Stimulated activated naive B cell treated with anti-CD40 and anti-IgM and Interleukin-4, amounts not matched to agents 10 μg/mL and 1 μg/mL and 100 μg/mL, for 72 hours (primary cell): ENCODE measurements at regions not wholly inside any gene's neighbourhood (a gene's known extent, or its start where the extent isn't known, plus 50 kb on each side); places are given as distances from the start of the nearest gene placed in this dataset.

Experiments used
- ATAC-seq, 2 donors: fragments of 150-1000 bp; cut with Tn5 transposase; replicated peaks; 2 replicates each; pipeline ENCODE4 v1.10.0; 2021; ENCODE audit warnings: moderate library complexity in 1 of 2
- DNase-seq: peaks from one replicate; pipeline ENCODE4 v3.0.0; 2021
- H3K27ac Mint-ChIP-seq: one replicate; pipeline ENCODE4 v1.8.0; 2022; ENCODE audit warnings: mild to moderate bottlenecking, mixed read lengths
- H3K27me3 Mint-ChIP-seq, 2 donors: one replicate each; pipeline ENCODE4 v1.8.0; 2022; ENCODE audit warnings: mixed read lengths in 2 of 2
- H3K36me3 Mint-ChIP-seq, 2 donors: one replicate each; pipeline ENCODE4 v1.8.0; 2022; ENCODE audit warnings: mixed read lengths in 2 of 2, mild to moderate bottlenecking in 1 of 2
- H3K4me1 Mint-ChIP-seq, 2 donors: one replicate each; pipeline ENCODE4 v1.8.0; 2022; ENCODE audit warnings: mixed read lengths in 2 of 2, mild to moderate bottlenecking in 1 of 2
- H3K4me3 Mint-ChIP-seq, 2 donors: one replicate each; pipeline ENCODE4 v1.8.0; 2022; ENCODE audit warnings: mild to moderate bottlenecking in 2 of 2, mixed read lengths in 2 of 2, moderate library complexity in 1 of 2
- H3K9me3 Mint-ChIP-seq, 2 donors: one replicate each; pipeline ENCODE4 v1.8.0; 2022; ENCODE audit warnings: mixed read lengths in 2 of 2, mild to moderate bottlenecking in 1 of 2

DNA sequence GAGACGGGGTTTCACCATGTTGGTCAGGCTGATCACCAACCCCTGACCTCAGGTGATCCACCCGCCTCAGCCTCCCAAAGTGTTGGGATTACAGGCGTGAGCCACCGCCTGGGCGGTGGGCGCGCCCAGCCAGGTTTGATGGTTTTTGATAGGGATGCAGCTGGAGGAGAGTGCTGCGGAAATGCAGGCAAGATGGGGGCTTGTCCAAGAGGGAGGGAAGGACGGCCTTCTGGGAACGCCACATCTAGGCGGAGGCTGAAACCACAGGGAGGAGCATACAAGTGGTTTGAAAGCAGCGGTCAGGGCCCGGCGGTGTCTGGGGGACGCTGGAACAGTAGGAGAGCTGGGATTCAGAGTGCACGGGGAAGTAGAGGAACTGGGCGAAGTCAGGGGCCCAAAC is 134.6 kb downstream of the VRK1 start:
- DNase-seq (no peak), ATAC-seq (no peak)
- Mint-ChIP-seq H3K36me3 (peaks cover 9 to 30% of the 10 kb centered on the region in 2 donors), H3K4me1 (peaks cover 27 to 35% of the 10 kb centered on the region in 2 donors), H3K27ac (no peak overlapping the region), H3K4me3 (no peak overlapping the region), H3K9me3 (peaks cover 5 to 10% of the 10 kb centered on the region in 2 donors), H3K27me3 (no peaks in the 10 kb centered on the region)

DNA sequence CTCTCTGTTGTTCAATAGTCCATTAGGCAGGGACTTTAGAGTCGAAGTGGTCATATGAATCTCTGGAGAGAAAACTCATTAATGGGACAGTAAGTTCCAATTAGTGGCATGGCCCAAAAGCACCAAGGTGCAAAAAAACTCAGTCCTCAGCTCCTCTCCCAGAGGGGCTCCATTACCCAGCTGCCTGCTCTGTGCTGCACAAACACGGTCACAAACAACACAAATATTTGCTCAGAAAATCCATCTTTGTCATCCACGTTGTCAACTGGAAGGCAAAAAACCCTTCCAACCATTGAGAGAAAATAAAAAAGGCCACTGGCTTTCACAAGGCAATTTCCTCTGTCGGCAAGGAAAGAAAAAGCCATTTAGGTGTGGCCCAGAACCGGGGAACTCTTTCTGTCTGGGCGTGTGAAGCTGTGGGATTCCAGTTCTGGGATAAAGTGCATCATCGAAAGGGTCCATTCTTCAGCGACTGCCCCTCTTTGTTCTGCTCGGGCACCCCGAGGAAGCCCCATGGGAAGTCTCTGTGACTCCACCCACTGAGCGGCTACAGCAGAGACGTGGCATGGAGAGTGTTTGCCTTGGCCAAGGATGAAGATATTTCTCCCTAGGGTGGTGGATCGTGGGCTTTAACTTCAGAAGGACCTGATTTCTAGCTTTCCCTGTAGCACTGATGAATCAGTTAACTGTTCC is 137.6 kb downstream of the VRK1 start:
- H3K4me3 Mint-ChIP-seq: no peak overlapping the region
- H3K27ac Mint-ChIP-seq: no peak overlapping the region
- ATAC-seq: no peak
- H3K36me3 Mint-ChIP-seq: peaks cover 10 to 30% of the 10 kb centered on the region in 2 donors
- H3K9me3 Mint-ChIP-seq: peaks cover 3 to 5% of the 10 kb centered on the region in 2 donors
- H3K27me3 Mint-ChIP-seq: peaks cover 0 to 6% of the 10 kb centered on the region in 2 donors
- no peak for DNase-seq
- H3K4me1 Mint-ChIP-seq: peaks cover 15 to 26% of the 10 kb centered on the region in 2 donors

- Mint-ChIP-seq H3K9me3 (peaks cover 1 to 5% of the 10 kb centered on the region in 2 donors), H3K27me3 (peaks cover 0 to 6% of the 10 kb centered on the region in 2 donors), H3K36me3 (peaks cover 6 to 24% of the 10 kb centered on the region in 2 donors), H3K27ac (no peak overlapping the region), H3K4me3 (no peak overlapping the region), H3K4me1 (peaks cover 17 to 27% of the 10 kb centered on the region in 2 donors)
- ATAC-seq (no peak), DNase-seq (no peak)
Measured at GRCh38 chr14:96938946-96939345, 141.8 kb downstream of the VRK1 start.

DNA sequence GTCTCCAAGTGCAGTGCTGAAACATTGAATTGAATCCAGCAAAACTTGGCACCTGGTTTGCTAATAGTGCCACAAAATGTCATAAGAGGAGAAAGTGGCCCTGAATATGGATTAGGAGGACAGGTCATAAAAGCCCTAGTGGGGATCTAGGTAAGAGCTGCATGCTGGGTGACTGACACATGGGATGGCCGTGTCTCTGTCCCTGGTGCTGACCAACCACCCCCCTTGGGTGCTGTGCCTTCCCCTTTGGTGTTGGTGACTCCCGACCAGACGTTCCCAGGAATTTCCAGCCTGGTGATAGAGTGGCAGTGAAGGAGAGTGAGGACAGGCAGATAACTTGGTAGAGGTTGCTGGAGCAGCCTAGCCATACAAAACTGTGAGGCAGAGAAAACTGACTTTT is 142.8 kb downstream of the VRK1 start:
- H3K4me1 Mint-ChIP-seq: peaks cover 17 to 27% of the 10 kb centered on the region in 2 donors
- peaks cover 1 to 5% of the 10 kb centered on the region in 2 donors for H3K9me3 Mint-ChIP-seq

GRCh38 chr14:96944297-96944696 is 147.1 kb downstream of the VRK1 start:
- Mint-ChIP-seq H3K27ac (no peak overlapping the region), H3K4me3 (no peak overlapping the region), H3K4me1 (peaks cover 18 to 34% of the 10 kb centered on the region in 2 donors), H3K36me3 (peaks cover 10 to 48% of the 10 kb centered on the region in 2 donors), H3K9me3 (peaks cover 4 to 6% of the 10 kb centered on the region in 2 donors), H3K27me3 (peaks cover 0 to 1% of the 10 kb centered on the region in 2 donors)
- DNase-seq: no peak
- ATAC-seq: no peak

More for the DNA sequence above, 142.8 kb downstream of the VRK1 start:
- ATAC-seq (no peak), DNase-seq (no peak)
- Mint-ChIP-seq H3K27me3 (peaks cover 0 to 6% of the 10 kb centered on the region in 2 donors), H3K36me3 (peaks cover 6 to 28% of the 10 kb centered on the region in 2 donors), H3K4me3 (no peak overlapping the region), H3K27ac (no peak overlapping the region)

DNA sequence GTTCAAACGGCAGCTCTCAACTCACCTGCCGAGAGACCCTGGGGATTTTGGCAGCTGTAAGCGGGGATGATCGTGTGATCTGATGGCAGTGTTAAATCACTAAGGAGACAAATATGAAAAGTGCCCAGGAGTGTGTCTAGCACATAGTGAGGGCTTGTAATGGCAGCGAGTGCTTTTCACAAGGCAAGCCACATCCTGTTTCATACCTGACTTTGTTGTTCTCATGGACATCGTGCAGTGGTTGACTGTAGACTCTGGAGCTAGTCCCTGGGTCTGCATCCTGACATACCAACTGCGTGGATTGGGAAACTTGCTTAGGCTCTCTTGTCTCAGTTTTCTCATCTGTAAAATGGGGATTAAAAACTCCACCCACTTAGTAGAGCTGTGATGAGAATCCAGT is 148.5 kb downstream of the VRK1 start:
- no peaks in the 10 kb centered on the region for H3K27me3 Mint-ChIP-seq
- H3K9me3 Mint-ChIP-seq: peaks cover 4 to 5% of the 10 kb centered on the region in 2 donors
- no peak overlapping the region for H3K27ac Mint-ChIP-seq
- no peak for ATAC-seq
- no peak for DNase-seq
- peaks cover 11 to 47% of the 10 kb centered on the region in 2 donors for H3K36me3 Mint-ChIP-seq
- no peak overlapping the region for H3K4me3 Mint-ChIP-seq
- H3K4me1 Mint-ChIP-seq: peaks cover 27 to 47% of the 10 kb centered on the region in 2 donors

- peaks cover 30 to 47% of the 10 kb centered on the region in 2 donors for H3K4me1 Mint-ChIP-seq
- DNase-seq (no peak), ATAC-seq (peak; percentile 83 to 86)
- peak overlapping the region in 1 of 2 donors; percentile 21 for H3K4me3 Mint-ChIP-seq
- peaks cover 20 to 61% of the 10 kb centered on the region in 2 donors for H3K36me3 Mint-ChIP-seq
- H3K27me3 Mint-ChIP-seq: no peaks in the 10 kb centered on the region
- peak overlapping the region; percentile 37 for H3K27ac Mint-ChIP-seq
- peaks cover 4 to 12% of the 10 kb centered on the region in 2 donors for H3K9me3 Mint-ChIP-seq
Measured at GRCh38 chr14:96949594-96949993, 152.4 kb downstream of the VRK1 start.

DNA sequence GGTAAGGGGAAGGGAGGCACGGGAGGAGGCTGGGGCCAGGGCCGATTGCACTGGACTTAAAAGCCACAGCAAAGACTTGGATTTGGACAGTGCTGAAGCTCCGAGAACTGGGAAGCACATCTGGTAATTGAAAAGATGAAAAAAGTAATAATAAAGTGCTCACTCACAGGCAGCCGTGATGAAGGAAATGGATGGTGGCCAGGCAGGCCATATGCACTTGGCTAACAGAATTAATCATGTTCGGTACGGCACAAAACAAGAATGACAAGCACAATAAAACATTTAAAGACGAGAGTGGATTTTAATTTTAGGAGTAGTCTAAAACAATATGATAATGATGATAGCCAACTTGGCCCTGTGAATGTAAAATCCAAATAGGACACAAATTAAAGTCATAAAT is 154.3 kb downstream of the VRK1 start:
- Mint-ChIP-seq H3K4me3 (no peak overlapping the region), H3K27ac (no peak overlapping the region), H3K9me3 (peaks cover 4 to 12% of the 10 kb centered on the region in 2 donors), H3K36me3 (peaks cover 17 to 53% of the 10 kb centered on the region in 2 donors), H3K27me3 (no peaks in the 10 kb centered on the region), H3K4me1 (peaks cover 34 to 46% of the 10 kb centered on the region in 2 donors)
- ATAC-seq (no peak), DNase-seq (no peak)

- ATAC-seq (no peak), DNase-seq (no peak)
- Mint-ChIP-seq H3K4me1 (peaks cover 26 to 33% of the 10 kb centered on the region in 2 donors), H3K27ac (no peak overlapping the region), H3K4me3 (no peak overlapping the region), H3K9me3 (peaks cover 2 to 10% of the 10 kb centered on the region in 2 donors), H3K36me3 (peaks cover 16 to 41% of the 10 kb centered on the region in 2 donors), H3K27me3 (no peaks in the 10 kb centered on the region)
Measured at GRCh38 chr14:96953087-96953874, 156.1 kb downstream of the VRK1 start.

- no peak overlapping the region for H3K27ac Mint-ChIP-seq
Measured at GRCh38 chr14:96953875-96954185, 156.6 kb downstream of the VRK1 start.

GRCh38 chr14:96956464-96957239 is 159.5 kb downstream of the VRK1 start:
- Mint-ChIP-seq H3K4me1 (peaks cover 18 to 22% of the 10 kb centered on the region in 2 donors), H3K27ac (no peak overlapping the region), H3K27me3 (no peaks in the 10 kb centered on the region), H3K9me3 (peaks cover 5 to 12% of the 10 kb centered on the region in 2 donors), H3K36me3 (peaks cover 15 to 40% of the 10 kb centered on the region in 2 donors), H3K4me3 (no peak overlapping the region)
- DNase-seq (no peak), ATAC-seq (no peak)

More at GRCh38 chr14:96953875-96954185, 156.6 kb downstream of the VRK1 start:
- no peak for DNase-seq
- Mint-ChIP-seq H3K9me3 (peaks cover 0 to 7% of the 10 kb centered on the region in 2 donors), H3K4me3 (no peak overlapping the region), H3K4me1 (peaks cover 24 to 29% of the 10 kb centered on the region in 2 donors), H3K27me3 (no peaks in the 10 kb centered on the region), H3K36me3 (peaks cover 15 to 41% of the 10 kb centered on the region in 2 donors)
- ATAC-seq: no peak

GRCh38 chr14:96958057-96958456 is 160.9 kb downstream of the VRK1 start:
- H3K27me3 Mint-ChIP-seq: no peaks in the 10 kb centered on the region
- DNase-seq (no peak), ATAC-seq (no peak)
- peaks cover 24 to 34% of the 10 kb centered on the region in 2 donors for H3K4me1 Mint-ChIP-seq
- H3K36me3 Mint-ChIP-seq: peaks cover 13 to 41% of the 10 kb centered on the region in 2 donors
- no peak overlapping the region for H3K27ac Mint-ChIP-seq
- peaks cover 7 to 11% of the 10 kb centered on the region in 2 donors for H3K9me3 Mint-ChIP-seq
- no peak overlapping the region for H3K4me3 Mint-ChIP-seq

GRCh38 chr14:96959992-96960391 is 162.8 kb downstream of the VRK1 start:
- DNase-seq (no peak), ATAC-seq (no peak)
- H3K27me3 Mint-ChIP-seq: no peaks in the 10 kb centered on the region
- peaks cover 15 to 38% of the 10 kb centered on the region in 2 donors for H3K36me3 Mint-ChIP-seq
- H3K9me3 Mint-ChIP-seq: peaks cover 12 to 17% of the 10 kb centered on the region in 2 donors
- peaks cover 36 to 51% of the 10 kb centered on the region in 2 donors for H3K4me1 Mint-ChIP-seq
- no peak overlapping the region for H3K27ac Mint-ChIP-seq
- H3K4me3 Mint-ChIP-seq: no peak overlapping the region

- H3K4me1 Mint-ChIP-seq: peaks cover 34 to 51% of the 10 kb centered on the region in 2 donors
- H3K4me3 Mint-ChIP-seq: no peak overlapping the region
Measured at GRCh38 chr14:96960598-96961116, 163.5 kb downstream of the VRK1 start.

More at GRCh38 chr14:96960598-96961116, 163.5 kb downstream of the VRK1 start:
- peaks cover 15 to 35% of the 10 kb centered on the region in 2 donors for H3K36me3 Mint-ChIP-seq
- no peaks in the 10 kb centered on the region for H3K27me3 Mint-ChIP-seq
- H3K9me3 Mint-ChIP-seq: peaks cover 12 to 17% of the 10 kb centered on the region in 2 donors
- ATAC-seq (no peak), DNase-seq (no peak)
- peak overlapping the region; percentile 2 for H3K27ac Mint-ChIP-seq
